ENCODE measurements at regions not wholly inside any gene's neighbourhood (a gene's known extent, or its start where the extent isn't known, plus 50 kb on each side); places are given as distances from the start of the nearest gene placed in this dataset.

DNA sequence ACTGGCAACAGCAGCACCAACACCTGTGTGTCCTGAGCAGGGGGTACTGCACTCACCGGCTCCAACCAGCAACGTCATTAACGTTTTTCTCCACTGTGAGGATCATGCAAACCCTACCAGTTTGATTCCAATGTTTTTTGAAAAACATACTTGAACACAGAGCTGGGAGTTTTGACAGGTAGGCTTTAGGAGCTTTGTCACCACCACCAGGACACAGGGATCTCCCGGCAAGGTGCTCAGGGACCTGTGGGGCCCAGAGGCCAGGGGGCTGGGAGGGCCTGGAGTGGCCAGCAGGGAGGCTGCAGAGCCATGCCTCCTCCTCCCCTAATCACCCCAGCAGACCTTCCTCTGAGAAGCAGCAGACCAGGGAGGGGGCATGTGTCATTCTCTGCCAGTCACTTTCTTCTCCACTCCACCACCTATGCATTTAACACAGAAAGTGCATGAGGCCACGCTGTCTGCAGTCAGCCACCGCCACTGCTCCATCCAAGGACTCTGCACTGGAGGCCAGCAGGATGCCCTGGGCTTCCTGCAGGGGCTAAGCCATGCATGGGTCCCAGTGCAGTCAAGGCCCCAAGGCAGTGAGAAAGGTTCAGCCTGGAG is 768.2 kb downstream of the KCNJ18 start:
- H3K27ac ChIP-seq (ENCODE audit: low read length), result no peak overlapping the region
- no peaks in the 10 kb centered on the region for H3K27me3 ChIP-seq (ENCODE audit: control insufficient read depth, insufficient read depth, low read length)
- BruUV-seq (replicated peaks), result no TSS peak
- DNase-seq (ENCODE audit: low read depth, low spot score) (no peak), ATAC-seq (no peak)
- H3K4me3 ChIP-seq (ENCODE audit: low read depth in 2 of 2, low read length in 2 of 2), result no peak overlapping the region
- TF ChIP-seq POLR2AphosphoS5 (IDR thresholded peaks at IDR 0.05; ENCODE audit: low read depth, low read length) (no peak), SIN3A (IDR thresholded peaks at IDR 0.05; ENCODE audit: borderline replicate concordance, insufficient read depth, low read depth, low read length) (no peak), TCF7L2 (IDR thresholded peaks at IDR 0.05; ENCODE audit: low read depth, low read length) (no peak), REST (IDR thresholded peaks at IDR 0.05; ENCODE audit: insufficient read depth in 1 of 2, low read depth in 2 of 2, low read length in 1 of 2) (no peak), CTCF (IDR thresholded peaks at IDR 0.05) (no peak)
- ChIA-PET CTCF (no interaction called here), POLR2A (no interaction called here)
- H3K4me1 ChIP-seq (ENCODE audit: control insufficient read depth, insufficient read depth, low read length), result no peaks in the 10 kb centered on the region
- H3K36me3 ChIP-seq (ENCODE audit: control insufficient read depth, insufficient read depth, low read length), result no peaks in the 10 kb centered on the region
- H3K9me3 ChIP-seq (ENCODE audit: control insufficient read depth, insufficient read depth, low read depth, low read length), result no peaks in the 10 kb centered on the region
- intact Hi-C loops (cut with micrococcal nuclease; ENCODE audit: unreplicated experiment), result no loop called here
- in situ Hi-C loops (cut with HindIII; ENCODE audit: low pct_unique_long_range_greater_than_20kb, low sequenced_read_pairs), result no loop called here

DNA sequence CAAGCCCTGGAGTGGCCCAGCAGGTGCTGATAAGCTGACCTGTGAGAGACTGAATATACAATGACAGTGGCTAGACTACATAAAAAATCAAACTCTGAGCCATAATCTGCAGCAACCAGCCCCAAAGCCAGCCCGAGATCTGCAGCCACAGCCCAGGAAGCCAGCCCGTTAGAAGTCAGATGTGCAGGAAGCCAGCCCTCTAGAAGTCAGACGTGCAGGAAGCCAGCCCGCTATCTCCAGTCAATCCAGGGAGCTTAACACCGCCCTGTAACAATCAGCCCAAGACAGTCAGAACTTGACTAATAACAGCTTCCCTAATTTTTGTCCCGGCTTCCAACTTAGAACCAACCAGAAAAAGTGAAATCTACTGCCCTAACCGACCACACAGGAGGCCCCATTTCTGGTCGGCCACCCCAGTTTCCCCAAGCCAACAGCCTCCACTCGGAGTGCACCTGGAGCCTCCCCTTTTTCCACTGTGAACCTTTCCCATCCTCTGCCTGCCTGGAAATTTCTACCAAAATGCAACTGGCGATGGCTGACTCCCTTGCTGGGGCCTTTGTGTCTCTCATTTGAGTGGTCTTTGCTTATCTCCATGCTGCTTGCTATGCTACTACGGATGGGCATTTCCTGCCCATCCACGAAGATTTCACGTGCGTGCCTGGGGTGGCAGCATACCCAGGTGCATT is 769.3 kb downstream of the KCNJ18 start:
- no peak for ATAC-seq
- Histone ChIP-seq H3K27ac (ENCODE audit: low read length) (no peak overlapping the region), H3K36me3 (ENCODE audit: control insufficient read depth, insufficient read depth, low read length) (no peaks in the 10 kb centered on the region), H3K4me3 (ENCODE audit: low read depth in 2 of 2, low read length in 2 of 2) (no peak overlapping the region), H3K9me3 (ENCODE audit: control insufficient read depth, insufficient read depth, low read depth, low read length) (no peaks in the 10 kb centered on the region), H3K27me3 (ENCODE audit: control insufficient read depth, insufficient read depth, low read length) (no peaks in the 10 kb centered on the region), H3K4me1 (ENCODE audit: control insufficient read depth, insufficient read depth, low read length) (no peaks in the 10 kb centered on the region)
- in situ Hi-C loops (cut with HindIII; ENCODE audit: low pct_unique_long_range_greater_than_20kb, low sequenced_read_pairs), result no loop called here
- ChIA-PET CTCF (no interaction called here), POLR2A (no interaction called here)
- DNase-seq (ENCODE audit: low read depth, low spot score), result no peak
- TF ChIP-seq POLR2AphosphoS5 (IDR thresholded peaks at IDR 0.05; ENCODE audit: low read depth, low read length), result no peak
- no peak for TF ChIP-seq CTCF (IDR thresholded peaks at IDR 0.05)
- TF ChIP-seq SIN3A (IDR thresholded peaks at IDR 0.05; ENCODE audit: borderline replicate concordance, insufficient read depth, low read depth, low read length), result no peak
- TF ChIP-seq TCF7L2 (IDR thresholded peaks at IDR 0.05; ENCODE audit: low read depth, low read length), result no peak
- TF ChIP-seq REST (IDR thresholded peaks at IDR 0.05; ENCODE audit: insufficient read depth in 1 of 2, low read depth in 2 of 2, low read length in 1 of 2), result no peak
- intact Hi-C loops (cut with micrococcal nuclease; ENCODE audit: unreplicated experiment), result no loop called here
- BruUV-seq (replicated peaks), result no TSS peak

All from Panc1 (cell line).